ENCODE measurements at regions not wholly inside any gene's neighbourhood (a gene's known extent, or its start where the extent isn't known, plus 50 kb on each side); places are given as distances from the start of the nearest gene placed in this dataset.

GRCh38 chr2:42108852-42109251, 60.3 kb upstream of the EML4 start:
- DNase-seq (ENCODE audit: low spot score): no peak

DNA sequence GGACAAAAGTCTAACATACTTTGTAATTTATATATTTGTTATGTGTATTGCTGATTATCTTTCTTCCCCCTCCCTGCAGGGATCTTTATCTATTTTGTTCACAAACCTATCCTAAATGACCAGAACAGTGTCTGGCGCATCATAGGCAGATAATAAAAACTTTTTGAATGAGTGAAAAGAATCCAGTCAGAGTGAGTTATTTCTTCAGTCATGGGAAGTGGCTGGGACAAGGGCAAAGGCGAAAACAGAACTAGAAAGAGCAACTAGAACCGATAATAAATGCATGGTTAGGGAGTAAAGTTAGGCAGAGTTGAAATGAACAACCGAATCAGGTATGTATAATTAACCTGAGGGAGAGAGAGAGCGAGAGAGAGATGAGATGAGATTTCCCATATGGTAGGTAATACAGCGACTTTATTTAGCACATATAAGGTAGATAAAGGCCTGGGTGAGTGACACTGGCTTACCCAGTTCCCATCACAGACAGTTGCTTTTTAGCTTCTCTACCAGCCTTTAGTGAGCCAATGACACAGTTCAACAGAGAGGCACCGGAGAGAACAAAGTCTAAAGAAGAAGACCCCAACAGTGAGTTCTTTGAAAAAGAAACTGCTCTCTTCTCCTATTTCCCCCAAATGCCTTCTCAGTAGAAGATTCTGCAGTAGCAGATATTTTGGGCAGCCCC, 59.1 kb upstream of the EML4 start:
- no peak for DNase-seq (ENCODE audit: low spot score)

- DNase-seq (ENCODE audit: low spot score): no peak
Observed at GRCh38 chr2:42110641-42111322, 58.4 kb upstream of the EML4 start.

DNA sequence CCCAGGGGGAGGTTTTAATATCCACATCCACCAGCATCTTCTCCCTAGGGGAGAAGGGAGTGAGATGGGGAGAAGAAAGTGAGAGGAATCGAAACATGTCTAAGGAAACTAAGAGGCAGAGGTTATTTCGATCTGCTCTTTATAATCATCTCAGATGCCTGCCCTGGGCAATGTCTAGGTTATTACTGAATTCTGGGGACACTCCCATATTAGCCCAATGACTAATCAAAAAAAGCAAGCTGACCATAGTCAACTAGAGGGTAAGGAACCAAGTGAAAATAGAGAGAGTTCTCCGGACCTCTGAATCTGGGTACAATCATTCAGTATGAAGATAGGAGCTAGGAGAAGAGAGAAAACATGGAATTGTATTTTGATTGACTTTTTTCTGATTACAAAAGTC, 56.7 kb upstream of the EML4 start:
- DNase-seq (ENCODE audit: low spot score): no peak

DNA sequence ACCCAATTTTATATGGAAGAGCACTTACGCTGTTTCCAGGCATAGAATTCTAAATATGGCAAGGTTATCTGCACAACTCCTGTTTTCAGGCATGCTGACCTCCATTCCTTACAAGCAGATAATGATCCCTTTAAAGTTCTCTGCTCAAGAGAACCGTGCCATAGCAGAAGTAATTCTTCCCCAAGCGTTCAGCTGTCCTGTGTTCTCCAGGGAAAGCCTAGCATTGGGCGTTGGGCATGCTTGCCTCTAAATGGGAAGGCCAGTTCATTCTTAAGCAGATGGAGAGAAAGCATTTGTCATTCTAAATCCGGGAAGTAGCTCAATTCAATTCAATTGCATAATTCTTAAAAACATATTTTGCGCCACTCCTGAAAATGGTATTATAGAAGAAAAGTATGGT, 55.7 kb upstream of the EML4 start:
- DNase-seq (ENCODE audit: low spot score): no peak

GRCh38 chr2:42114091-42114490, 55.1 kb upstream of the EML4 start:
- no peak for DNase-seq (ENCODE audit: low spot score)

DNA sequence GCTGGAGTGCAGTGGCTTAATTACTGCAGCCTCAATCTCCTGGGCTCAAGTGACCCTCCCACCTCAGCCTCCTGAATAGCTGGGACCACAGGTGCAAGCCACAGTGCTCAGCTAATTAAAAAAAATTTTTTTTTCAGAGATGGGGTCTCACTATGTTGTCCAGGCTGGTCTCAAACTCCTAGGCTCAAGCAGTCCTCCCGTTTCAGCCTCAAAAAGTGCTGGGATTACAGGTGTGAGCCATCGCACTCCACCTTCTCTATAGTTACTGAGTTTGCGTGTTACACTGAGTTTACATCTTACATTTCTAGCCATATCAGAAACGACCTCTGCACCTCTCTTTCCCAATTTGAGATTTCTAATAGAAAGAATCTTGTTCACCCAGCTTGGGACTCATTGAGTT, 53.6 kb upstream of the EML4 start:
- DNase-seq (ENCODE audit: low spot score): no peak

GRCh38 chr2:42116195-42117181, 52.7 kb upstream of the EML4 start:
- no peak for DNase-seq (ENCODE audit: low spot score)

DNA sequence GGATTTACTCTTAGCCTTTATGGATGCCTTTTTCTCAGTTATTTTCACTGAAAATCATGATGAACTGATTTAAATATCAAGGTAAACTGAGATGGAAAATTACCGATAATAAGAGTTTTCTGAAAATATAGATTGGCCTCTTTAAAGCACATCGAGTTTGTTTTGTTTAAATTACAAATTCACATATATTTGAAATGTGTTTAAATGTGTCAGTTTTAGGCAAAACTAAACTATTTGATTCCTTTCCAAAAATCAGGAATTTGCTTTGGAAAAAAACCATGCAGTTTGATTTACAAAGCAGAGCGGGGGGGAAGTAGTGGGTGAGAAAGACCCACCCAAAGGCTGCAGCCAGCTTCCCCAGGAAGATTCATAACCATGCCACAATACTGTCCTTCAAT, 52.0 kb upstream of the EML4 start:
- DNase-seq (ENCODE audit: low spot score): no peak

GRCh38 chr2:42117923-42118753, 51.0 kb upstream of the EML4 start:
- DNase-seq (ENCODE audit: low spot score): peak; percentile 67

GRCh38 chr2:42118754-42119569, 50.2 kb upstream of the EML4 start:
- DNase-seq (ENCODE audit: low spot score): no peak

Measured in RKO (cell line).